GM12874 (cell line): ENCODE measurements at regions not wholly inside any gene's neighbourhood (a gene's known extent, or its start where the extent isn't known, plus 50 kb on each side); places are given as distances from the start of the nearest gene placed in this dataset.

Experiments used
- TF ChIP-seq, protein P1 (sequence below): IDR thresholded peaks from 2 replicates; pipeline ENCODE4 v1.5.1; 2011; ENCODE audit warnings: low read depth, mild to moderate bottlenecking, control low read depth, low read length, moderate library complexity; ENCODE audit not compliant: insufficient read depth

DNA sequence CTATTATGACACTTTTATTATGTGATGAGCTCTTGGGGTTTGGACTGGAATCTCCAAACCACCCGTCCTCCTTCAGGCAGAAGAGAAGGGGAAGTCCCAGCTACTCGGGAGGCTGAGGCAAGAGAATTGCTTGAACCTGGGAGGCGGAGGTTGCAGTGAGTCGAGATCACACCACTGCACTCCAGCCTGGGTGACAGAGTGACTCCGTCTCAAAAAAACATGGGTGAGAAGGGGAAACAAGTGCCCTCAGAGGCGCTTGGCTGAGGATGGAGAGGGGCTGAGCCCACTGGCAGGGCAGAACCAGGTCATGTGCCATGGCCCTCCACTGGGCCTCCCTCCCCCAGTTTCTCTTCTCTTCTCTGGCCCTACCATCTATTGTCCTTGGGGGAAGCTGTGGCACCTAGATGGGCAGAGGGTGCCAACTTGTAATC is 120.9 kb upstream of the SMURF2 start:
- TF ChIP-seq, protein P1, sequence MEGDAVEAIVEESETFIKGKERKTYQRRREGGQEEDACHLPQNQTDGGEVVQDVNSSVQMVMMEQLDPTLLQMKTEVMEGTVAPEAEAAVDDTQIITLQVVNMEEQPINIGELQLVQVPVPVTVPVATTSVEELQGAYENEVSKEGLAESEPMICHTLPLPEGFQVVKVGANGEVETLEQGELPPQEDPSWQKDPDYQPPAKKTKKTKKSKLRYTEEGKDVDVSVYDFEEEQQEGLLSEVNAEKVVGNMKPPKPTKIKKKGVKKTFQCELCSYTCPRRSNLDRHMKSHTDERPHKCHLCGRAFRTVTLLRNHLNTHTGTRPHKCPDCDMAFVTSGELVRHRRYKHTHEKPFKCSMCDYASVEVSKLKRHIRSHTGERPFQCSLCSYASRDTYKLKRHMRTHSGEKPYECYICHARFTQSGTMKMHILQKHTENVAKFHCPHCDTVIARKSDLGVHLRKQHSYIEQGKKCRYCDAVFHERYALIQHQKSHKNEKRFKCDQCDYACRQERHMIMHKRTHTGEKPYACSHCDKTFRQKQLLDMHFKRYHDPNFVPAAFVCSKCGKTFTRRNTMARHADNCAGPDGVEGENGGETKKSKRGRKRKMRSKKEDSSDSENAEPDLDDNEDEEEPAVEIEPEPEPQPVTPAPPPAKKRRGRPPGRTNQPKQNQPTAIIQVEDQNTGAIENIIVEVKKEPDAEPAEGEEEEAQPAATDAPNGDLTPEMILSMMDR = no peak

DNA sequence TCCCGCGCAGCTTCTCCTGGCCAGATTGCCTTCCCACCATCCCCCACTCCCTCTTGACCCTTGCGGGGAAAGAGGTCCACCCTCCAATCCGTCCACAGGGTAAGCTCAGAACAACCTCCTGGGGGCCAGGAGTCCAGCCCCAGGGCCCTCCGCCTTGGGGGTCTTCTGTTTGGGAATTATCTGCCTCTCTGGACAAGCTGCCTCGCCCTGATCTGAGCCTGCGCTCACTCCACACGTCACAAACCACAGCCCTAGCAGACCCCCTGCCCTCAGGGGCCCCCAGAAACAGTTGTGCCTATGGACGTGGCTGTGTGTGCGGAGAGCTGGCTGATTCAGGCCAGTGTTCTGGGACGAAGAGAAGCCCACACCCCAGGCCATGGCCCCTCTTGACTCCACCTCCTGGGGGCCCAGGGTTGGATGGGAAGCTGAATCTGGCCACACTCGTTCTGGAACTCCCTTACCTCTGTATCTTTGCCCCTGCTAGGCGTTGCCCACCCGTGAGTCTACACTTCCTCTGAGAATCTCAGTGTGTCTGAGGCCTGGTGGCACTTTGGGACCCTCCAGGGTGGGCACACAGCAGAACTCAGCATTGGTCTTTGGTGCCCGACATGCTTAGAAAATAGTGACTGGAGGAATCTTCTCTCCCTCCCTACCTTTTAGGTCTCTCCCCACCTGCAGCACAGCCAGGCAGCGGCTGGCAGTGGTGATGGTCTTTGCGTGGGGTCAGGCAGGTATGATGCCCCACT is 119.9 kb upstream of the SMURF2 start:
- TF ChIP-seq, protein P1 = no peak

DNA sequence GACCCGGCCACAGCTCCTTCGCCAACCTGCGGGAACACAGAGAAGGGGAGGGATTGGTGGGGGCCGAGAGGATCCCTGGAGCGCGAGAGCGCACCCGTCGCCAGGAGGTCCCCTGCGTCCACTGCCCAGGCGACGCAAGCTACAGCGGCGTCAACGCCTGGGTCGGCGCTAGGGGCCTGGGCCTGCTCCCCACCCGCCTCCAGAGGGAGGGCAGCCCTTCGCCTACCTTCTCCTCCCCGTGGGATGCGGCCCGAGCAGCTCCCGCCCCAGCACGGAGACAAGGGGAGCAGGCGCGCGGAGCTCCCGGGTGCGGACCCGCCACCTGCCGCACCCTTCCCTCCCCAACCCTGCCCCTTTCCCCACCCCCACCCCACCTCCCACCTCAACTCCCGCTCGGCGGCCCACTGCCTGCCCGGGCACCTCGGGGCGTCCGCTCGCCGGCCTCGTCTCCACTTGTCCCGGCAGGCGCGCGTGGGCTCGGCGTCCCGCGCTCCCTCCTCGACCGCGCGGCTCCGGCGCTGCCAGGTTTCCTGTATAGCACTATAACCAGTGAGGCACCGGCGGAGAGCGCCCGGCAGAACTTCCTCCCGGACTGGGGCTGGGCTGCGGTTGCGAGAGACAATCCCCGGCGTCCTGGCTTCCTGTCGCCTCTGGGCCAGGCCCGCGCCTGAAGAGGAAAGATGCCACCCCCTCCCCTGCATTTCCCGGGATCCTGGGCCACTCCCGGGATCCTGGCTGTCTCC is 119.1 kb upstream of the SMURF2 start:
- TF ChIP-seq, protein P1 = no peak

GRCh38 chr17:64780096-64781013 is 118.2 kb upstream of the SMURF2 start:
- TF ChIP-seq, protein P1 = no peak

GRCh38 chr17:64779376-64780095 is 117.4 kb upstream of the SMURF2 start:
- TF ChIP-seq, protein P1 = no peak

- TF ChIP-seq, protein P1 = no peak
These were observed 116.4 kb upstream of the SMURF2 start for GRCh38 chr17:64778240-64779097.
